ENCODE measurements at regions not wholly inside any gene's neighbourhood (a gene's known extent, or its start where the extent isn't known, plus 50 kb on each side); places are given as distances from the start of the nearest gene placed in this dataset.

DNA sequence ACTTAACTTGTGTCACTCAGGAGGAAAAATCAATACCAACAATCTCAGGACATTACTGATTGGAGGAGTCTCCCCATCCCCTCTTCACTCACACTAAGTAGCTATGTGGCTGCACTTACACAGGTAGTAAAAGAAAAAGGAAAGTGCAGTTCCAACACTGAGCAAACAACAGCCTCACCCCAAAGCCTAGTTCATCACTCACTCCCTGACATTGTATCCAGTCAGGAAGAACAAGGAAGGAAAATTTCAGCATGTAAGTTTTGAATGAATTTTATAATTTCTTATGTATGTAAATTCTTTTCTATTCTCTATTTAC is 273.4 kb downstream of the IGSF11 start:
- Histone ChIP-seq H3K27ac (no peak overlapping the region), H3K9me3 (ENCODE audit: insufficient read depth, low read depth) (no peaks in the 10 kb centered on the region), H3K79me2 (ENCODE audit: low read depth) (no peaks in the 10 kb centered on the region), H3K27me3 (ENCODE audit: insufficient read depth, low read depth) (no peaks in the 10 kb centered on the region), H4K20me1 (ENCODE audit: insufficient read depth) (no peaks in the 10 kb centered on the region), H3K4me1 (replicated peaks; ENCODE audit: insufficient read depth) (no peaks in the 10 kb centered on the region), H3K36me3 (ENCODE audit: low read depth) (no peaks in the 10 kb centered on the region), H3K4me2 (no peak overlapping the region), H3F3A (ENCODE audit: insufficient read depth, low read depth) (no peaks in the 10 kb centered on the region), H3K9me2 (ENCODE audit: insufficient read depth) (no peaks in the 10 kb centered on the region), H2AFZ (no peak overlapping the region), H3K4me3 (no peak overlapping the region)
- DNase-seq = no peak
- no TSS peak for BruUV-seq (replicated peaks)
- TF ChIP-seq, protein P1, sequence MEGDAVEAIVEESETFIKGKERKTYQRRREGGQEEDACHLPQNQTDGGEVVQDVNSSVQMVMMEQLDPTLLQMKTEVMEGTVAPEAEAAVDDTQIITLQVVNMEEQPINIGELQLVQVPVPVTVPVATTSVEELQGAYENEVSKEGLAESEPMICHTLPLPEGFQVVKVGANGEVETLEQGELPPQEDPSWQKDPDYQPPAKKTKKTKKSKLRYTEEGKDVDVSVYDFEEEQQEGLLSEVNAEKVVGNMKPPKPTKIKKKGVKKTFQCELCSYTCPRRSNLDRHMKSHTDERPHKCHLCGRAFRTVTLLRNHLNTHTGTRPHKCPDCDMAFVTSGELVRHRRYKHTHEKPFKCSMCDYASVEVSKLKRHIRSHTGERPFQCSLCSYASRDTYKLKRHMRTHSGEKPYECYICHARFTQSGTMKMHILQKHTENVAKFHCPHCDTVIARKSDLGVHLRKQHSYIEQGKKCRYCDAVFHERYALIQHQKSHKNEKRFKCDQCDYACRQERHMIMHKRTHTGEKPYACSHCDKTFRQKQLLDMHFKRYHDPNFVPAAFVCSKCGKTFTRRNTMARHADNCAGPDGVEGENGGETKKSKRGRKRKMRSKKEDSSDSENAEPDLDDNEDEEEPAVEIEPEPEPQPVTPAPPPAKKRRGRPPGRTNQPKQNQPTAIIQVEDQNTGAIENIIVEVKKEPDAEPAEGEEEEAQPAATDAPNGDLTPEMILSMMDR (conservative IDR thresholded peaks at IDR 0.05) = no peak
- no peak for TF ChIP-seq EZH2 (IDR thresholded peaks at IDR 0.05; ENCODE audit: low read depth)
- CTCF ChIA-PET = no interaction called here
- intact Hi-C loops (cut with micrococcal nuclease; ENCODE audit: unreplicated experiment) = no loop called here
- POLR2A ChIA-PET (ENCODE audit: unreplicated experiment) = no interaction called here

DNA sequence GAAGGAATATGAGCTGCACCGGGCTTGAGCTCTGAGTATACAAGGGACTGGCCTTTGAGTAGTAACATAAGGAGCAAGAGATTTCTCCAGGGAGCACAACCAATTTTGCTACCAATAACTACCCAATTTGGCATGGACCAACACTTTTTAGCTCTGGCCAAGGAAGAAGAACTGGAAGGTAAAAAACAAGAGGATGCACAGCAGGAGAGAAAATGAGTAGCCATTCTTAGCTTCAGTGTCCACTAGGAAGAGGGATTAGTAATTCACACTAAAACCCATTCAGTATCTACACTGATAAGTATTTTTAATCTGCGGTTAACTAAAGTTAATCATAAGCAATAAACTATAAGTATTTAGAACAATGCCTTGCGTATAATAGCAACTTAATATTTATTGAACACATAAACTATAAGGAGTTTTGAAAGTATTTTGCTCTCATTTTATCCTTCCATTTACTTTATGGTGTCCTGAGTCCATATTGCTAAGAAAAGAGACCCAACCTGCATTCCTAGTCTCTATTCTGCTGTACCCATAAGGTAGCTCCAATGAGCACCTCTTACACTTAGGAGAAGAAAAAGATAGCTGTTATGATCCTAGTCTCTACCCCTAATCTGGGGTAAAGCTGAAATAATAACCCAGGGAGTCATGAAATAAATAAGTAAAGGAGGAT is 268.9 kb downstream of the IGSF11 start:
- H3K4me1 ChIP-seq (replicated peaks; ENCODE audit: insufficient read depth) = no peaks in the 10 kb centered on the region
- H4K20me1 ChIP-seq (ENCODE audit: insufficient read depth) = no peaks in the 10 kb centered on the region
- H3K36me3 ChIP-seq (ENCODE audit: low read depth) = no peaks in the 10 kb centered on the region
- no peaks in the 10 kb centered on the region for H3F3A ChIP-seq (ENCODE audit: insufficient read depth, low read depth)
- no peak overlapping the region for H3K4me3 ChIP-seq
- H3K27ac ChIP-seq = no peak overlapping the region
- BruUV-seq (replicated peaks) = no TSS peak
- intact Hi-C loops (cut with micrococcal nuclease; ENCODE audit: unreplicated experiment) = no loop called here
- TF ChIP-seq, protein P1 (conservative IDR thresholded peaks at IDR 0.05) = no peak
- no peak for TF ChIP-seq EZH2 (IDR thresholded peaks at IDR 0.05; ENCODE audit: low read depth)
- H3K27me3 ChIP-seq (ENCODE audit: insufficient read depth, low read depth) = no peaks in the 10 kb centered on the region
- DNase-seq = no peak
- ChIA-PET POLR2A (ENCODE audit: unreplicated experiment) (interaction anchor here (0.6 kb wide), 1 partner anchor 862 kb away, joined by 8 read pairs; no protein-coding TSS in a partner anchor), CTCF (no interaction called here)
- H3K79me2 ChIP-seq (ENCODE audit: low read depth) = no peaks in the 10 kb centered on the region
- no peaks in the 10 kb centered on the region for H3K9me3 ChIP-seq (ENCODE audit: insufficient read depth, low read depth)
- no peaks in the 10 kb centered on the region for H3K9me2 ChIP-seq (ENCODE audit: insufficient read depth)
- no peak overlapping the region for H3K4me2 ChIP-seq
- no peak overlapping the region for H2AFZ ChIP-seq

DNA sequence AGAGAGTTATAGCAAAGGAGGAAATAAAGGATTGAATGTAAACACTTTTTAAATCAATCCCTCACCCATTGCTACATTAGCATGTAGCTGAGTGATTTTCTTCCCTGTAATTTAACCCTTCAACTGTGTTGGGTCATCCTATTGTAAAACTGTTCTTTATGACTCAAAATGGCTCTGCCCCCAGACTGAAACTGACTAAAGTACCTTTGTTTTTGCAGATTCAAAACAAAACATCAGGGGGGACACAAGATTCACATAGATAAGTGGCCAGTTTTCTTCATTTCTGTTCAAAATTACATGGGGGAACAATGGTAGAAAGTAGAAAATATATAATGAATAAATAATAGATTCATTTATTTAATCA is 268.4 kb downstream of the IGSF11 start:
- Histone ChIP-seq H3K4me2 (no peak overlapping the region), H3K27me3 (ENCODE audit: insufficient read depth, low read depth) (no peaks in the 10 kb centered on the region), H4K20me1 (ENCODE audit: insufficient read depth) (no peaks in the 10 kb centered on the region), H3K79me2 (ENCODE audit: low read depth) (no peaks in the 10 kb centered on the region), H3K36me3 (ENCODE audit: low read depth) (no peaks in the 10 kb centered on the region), H3K9me2 (ENCODE audit: insufficient read depth) (no peaks in the 10 kb centered on the region), H3F3A (ENCODE audit: insufficient read depth, low read depth) (no peaks in the 10 kb centered on the region), H3K27ac (no peak overlapping the region), H3K4me1 (replicated peaks; ENCODE audit: insufficient read depth) (no peaks in the 10 kb centered on the region), H2AFZ (no peak overlapping the region), H3K9me3 (ENCODE audit: insufficient read depth, low read depth) (no peaks in the 10 kb centered on the region), H3K4me3 (no peak overlapping the region)
- POLR2A ChIA-PET (ENCODE audit: unreplicated experiment) = no interaction called here
- intact Hi-C loops (cut with micrococcal nuclease; ENCODE audit: unreplicated experiment) = no loop called here
- TF ChIP-seq EZH2 (IDR thresholded peaks at IDR 0.05; ENCODE audit: low read depth) = no peak
- TF ChIP-seq, protein P1 (conservative IDR thresholded peaks at IDR 0.05) = no peak
- DNase-seq = no peak
- CTCF ChIA-PET = no interaction called here
- BruUV-seq (replicated peaks) = no TSS peak

Data from PC-9 (cell line).